H1 (cell line): ENCODE measurements at regions not wholly inside any gene's neighbourhood (a gene's known extent, or its start where the extent isn't known, plus 50 kb on each side); places are given as distances from the start of the nearest gene placed in this dataset.

ENCODE experiments used
- TF ChIP-seq, protein P1 (sequence below): fragments of 300-600 bp; sonication (generic); IDR thresholded peaks from 2 replicates; pipeline ENCODE4 v1.7.1; 2012; ENCODE audit warnings: low read length, moderate library complexity, mild to moderate bottlenecking, inconsistent platforms; ENCODE audit not compliant: insufficient replicate concordance

GRCh38 chr12:13350381-13350780 is 153.9 kb downstream of the EMP1 start (continued):
- TF ChIP-seq, protein P1, sequence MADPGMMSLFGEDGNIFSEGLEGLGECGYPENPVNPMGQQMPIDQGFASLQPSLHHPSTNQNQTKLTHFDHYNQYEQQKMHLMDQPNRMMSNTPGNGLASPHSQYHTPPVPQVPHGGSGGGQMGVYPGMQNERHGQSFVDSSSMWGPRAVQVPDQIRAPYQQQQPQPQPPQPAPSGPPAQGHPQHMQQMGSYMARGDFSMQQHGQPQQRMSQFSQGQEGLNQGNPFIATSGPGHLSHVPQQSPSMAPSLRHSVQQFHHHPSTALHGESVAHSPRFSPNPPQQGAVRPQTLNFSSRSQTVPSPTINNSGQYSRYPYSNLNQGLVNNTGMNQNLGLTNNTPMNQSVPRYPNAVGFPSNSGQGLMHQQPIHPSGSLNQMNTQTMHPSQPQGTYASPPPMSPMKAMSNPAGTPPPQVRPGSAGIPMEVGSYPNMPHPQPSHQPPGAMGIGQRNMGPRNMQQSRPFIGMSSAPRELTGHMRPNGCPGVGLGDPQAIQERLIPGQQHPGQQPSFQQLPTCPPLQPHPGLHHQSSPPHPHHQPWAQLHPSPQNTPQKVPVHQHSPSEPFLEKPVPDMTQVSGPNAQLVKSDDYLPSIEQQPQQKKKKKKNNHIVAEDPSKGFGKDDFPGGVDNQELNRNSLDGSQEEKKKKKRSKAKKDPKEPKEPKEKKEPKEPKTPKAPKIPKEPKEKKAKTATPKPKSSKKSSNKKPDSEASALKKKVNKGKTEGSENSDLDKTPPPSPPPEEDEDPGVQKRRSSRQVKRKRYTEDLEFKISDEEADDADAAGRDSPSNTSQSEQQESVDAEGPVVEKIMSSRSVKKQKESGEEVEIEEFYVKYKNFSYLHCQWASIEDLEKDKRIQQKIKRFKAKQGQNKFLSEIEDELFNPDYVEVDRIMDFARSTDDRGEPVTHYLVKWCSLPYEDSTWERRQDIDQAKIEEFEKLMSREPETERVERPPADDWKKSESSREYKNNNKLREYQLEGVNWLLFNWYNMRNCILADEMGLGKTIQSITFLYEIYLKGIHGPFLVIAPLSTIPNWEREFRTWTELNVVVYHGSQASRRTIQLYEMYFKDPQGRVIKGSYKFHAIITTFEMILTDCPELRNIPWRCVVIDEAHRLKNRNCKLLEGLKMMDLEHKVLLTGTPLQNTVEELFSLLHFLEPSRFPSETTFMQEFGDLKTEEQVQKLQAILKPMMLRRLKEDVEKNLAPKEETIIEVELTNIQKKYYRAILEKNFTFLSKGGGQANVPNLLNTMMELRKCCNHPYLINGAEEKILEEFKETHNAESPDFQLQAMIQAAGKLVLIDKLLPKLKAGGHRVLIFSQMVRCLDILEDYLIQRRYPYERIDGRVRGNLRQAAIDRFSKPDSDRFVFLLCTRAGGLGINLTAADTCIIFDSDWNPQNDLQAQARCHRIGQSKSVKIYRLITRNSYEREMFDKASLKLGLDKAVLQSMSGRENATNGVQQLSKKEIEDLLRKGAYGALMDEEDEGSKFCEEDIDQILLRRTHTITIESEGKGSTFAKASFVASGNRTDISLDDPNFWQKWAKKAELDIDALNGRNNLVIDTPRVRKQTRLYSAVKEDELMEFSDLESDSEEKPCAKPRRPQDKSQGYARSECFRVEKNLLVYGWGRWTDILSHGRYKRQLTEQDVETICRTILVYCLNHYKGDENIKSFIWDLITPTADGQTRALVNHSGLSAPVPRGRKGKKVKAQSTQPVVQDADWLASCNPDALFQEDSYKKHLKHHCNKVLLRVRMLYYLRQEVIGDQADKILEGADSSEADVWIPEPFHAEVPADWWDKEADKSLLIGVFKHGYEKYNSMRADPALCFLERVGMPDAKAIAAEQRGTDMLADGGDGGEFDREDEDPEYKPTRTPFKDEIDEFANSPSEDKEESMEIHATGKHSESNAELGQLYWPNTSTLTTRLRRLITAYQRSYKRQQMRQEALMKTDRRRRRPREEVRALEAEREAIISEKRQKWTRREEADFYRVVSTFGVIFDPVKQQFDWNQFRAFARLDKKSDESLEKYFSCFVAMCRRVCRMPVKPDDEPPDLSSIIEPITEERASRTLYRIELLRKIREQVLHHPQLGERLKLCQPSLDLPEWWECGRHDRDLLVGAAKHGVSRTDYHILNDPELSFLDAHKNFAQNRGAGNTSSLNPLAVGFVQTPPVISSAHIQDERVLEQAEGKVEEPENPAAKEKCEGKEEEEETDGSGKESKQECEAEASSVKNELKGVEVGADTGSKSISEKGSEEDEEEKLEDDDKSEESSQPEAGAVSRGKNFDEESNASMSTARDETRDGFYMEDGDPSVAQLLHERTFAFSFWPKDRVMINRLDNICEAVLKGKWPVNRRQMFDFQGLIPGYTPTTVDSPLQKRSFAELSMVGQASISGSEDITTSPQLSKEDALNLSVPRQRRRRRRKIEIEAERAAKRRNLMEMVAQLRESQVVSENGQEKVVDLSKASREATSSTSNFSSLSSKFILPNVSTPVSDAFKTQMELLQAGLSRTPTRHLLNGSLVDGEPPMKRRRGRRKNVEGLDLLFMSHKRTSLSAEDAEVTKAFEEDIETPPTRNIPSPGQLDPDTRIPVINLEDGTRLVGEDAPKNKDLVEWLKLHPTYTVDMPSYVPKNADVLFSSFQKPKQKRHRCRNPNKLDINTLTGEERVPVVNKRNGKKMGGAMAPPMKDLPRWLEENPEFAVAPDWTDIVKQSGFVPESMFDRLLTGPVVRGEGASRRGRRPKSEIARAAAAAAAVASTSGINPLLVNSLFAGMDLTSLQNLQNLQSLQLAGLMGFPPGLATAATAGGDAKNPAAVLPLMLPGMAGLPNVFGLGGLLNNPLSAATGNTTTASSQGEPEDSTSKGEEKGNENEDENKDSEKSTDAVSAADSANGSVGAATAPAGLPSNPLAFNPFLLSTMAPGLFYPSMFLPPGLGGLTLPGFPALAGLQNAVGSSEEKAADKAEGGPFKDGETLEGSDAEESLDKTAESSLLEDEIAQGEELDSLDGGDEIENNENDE: no peak
- TF ChIP-seq, all 59 proteins: peak for 0
